ENCODE measurements at regions not wholly inside any gene's neighbourhood (a gene's known extent, or its start where the extent isn't known, plus 50 kb on each side); places are given as distances from the start of the nearest gene placed in this dataset.

DNA sequence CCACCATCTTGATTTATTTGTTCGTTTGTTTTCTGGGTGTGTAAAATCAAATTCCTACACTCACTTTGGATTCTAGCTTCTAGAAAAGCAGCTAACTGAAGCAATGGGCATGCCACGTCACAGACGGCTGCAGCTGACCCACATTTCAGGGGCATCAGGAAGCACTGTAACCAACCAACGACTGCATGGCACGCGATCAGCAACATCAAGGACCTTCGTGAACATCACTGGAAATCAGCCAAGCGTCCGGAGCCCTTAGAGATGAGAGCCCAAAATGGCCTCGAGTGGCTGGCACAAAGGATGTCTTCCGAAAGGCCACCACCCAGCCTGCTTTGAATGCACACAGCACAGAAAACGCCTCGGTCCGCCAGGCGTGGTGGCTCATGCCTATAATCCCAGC, 191.1 kb downstream of the OLFM1 start:
- H3K4me3 ChIP-seq: no peak overlapping the region
- WGBS, 2 donors (ENCODE audit: low coverage in 1 of 2): 67 to 79% methylated on average over 2 to 7 of the region's 15 CpGs
- H3K36me3 ChIP-seq: no peaks in the 10 kb centered on the region
- peaks cover 98% of the 10 kb centered on the region for H3K27me3 ChIP-seq
- no peak for ATAC-seq
- no peak for TF ChIP-seq POLR2A (IDR thresholded peaks at IDR 0.05)
- TF ChIP-seq, protein P1, sequence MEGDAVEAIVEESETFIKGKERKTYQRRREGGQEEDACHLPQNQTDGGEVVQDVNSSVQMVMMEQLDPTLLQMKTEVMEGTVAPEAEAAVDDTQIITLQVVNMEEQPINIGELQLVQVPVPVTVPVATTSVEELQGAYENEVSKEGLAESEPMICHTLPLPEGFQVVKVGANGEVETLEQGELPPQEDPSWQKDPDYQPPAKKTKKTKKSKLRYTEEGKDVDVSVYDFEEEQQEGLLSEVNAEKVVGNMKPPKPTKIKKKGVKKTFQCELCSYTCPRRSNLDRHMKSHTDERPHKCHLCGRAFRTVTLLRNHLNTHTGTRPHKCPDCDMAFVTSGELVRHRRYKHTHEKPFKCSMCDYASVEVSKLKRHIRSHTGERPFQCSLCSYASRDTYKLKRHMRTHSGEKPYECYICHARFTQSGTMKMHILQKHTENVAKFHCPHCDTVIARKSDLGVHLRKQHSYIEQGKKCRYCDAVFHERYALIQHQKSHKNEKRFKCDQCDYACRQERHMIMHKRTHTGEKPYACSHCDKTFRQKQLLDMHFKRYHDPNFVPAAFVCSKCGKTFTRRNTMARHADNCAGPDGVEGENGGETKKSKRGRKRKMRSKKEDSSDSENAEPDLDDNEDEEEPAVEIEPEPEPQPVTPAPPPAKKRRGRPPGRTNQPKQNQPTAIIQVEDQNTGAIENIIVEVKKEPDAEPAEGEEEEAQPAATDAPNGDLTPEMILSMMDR (IDR thresholded peaks at IDR 0.05): no peak
- TF ChIP-seq POLR2AphosphoS5 (IDR thresholded peaks at IDR 0.05): no peak
- TF ChIP-seq EP300 (IDR thresholded peaks at IDR 0.05): no peak
- no peaks in the 10 kb centered on the region for H3K9me3 ChIP-seq
- no peak overlapping the region for H3K27ac ChIP-seq
- H3K4me1 ChIP-seq: peaks cover 0 to 27% (median 3%) of the 10 kb centered on the region in 3 donors

DNA sequence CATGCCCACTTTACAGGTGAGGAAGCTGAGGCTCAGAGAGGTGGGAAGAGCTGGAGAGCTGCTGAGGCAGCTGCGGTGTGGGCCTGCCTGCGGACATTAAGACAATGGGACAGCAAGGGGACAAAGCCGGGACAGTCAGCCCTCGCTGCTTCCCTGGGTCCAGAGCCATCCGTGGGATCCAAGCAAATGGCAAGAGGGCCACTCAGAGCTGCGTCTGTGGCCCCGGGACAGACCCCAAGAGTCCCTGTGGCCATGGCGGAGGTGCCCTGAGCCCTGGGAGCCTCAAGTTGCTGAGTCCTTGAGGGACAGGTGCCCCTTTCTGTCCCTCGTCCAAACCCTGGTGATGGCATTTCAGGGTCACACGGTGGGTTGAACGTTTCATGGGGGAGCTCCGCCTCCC, 191.9 kb downstream of the OLFM1 start:
- H3K9me3 ChIP-seq: no peaks in the 10 kb centered on the region
- no peak overlapping the region for H3K27ac ChIP-seq
- H3K4me1 ChIP-seq: peaks cover 0 to 29% (median 3%) of the 10 kb centered on the region in 3 donors
- no peak overlapping the region for H3K4me3 ChIP-seq
- H3K36me3 ChIP-seq: no peaks in the 10 kb centered on the region
- peaks cover 92% of the 10 kb centered on the region for H3K27me3 ChIP-seq
- no peak for ATAC-seq
- TF ChIP-seq POLR2A (IDR thresholded peaks at IDR 0.05) (no peak), POLR2AphosphoS5 (IDR thresholded peaks at IDR 0.05) (no peak), EP300 (IDR thresholded peaks at IDR 0.05) (no peak)
- TF ChIP-seq, protein P1 (IDR thresholded peaks at IDR 0.05): no peak
- WGBS, 2 donors (ENCODE audit: low coverage in 1 of 2): 83% methylated on average over 1 of the region's 12 CpGs; no CpG with 5 or more reads in 1 of the 2 donors

DNA sequence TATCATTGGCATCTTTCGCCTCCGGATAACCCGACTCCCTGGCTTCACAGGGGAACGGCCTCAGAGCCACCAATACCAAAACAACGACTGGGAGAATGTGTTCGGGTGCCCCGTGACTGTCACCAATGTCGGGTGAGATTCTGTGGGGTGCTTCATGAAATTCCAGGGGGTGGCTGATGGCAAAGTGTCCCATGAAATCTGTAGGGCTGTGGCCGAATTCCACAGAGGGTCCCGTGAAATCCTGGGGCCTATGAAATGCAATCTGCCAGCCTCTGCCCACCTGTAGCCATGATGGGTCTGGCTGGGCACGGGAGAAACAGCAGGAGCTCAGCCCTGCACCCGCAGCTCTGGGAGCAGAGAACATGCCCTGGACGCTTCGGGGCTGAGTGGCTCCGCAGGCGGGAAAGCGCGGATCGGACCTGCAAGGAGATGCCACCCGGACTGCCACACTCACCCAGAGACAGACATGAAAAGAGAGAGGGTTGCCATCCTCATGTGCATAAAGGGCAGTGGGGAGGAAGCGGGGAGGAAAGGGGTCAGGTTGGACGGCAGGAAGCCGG, 192.4 kb downstream of the OLFM1 start:
- Histone ChIP-seq H3K27me3 (peaks cover 92% of the 10 kb centered on the region), H3K4me1 (peaks cover 0 to 29% (median 3%) of the 10 kb centered on the region in 3 donors), H3K36me3 (no peaks in the 10 kb centered on the region), H3K27ac (no peak overlapping the region), H3K9me3 (no peaks in the 10 kb centered on the region), H3K4me3 (no peak overlapping the region)
- TF ChIP-seq POLR2AphosphoS5 (IDR thresholded peaks at IDR 0.05) (no peak), EP300 (IDR thresholded peaks at IDR 0.05) (no peak), POLR2A (IDR thresholded peaks at IDR 0.05) (no peak)
- TF ChIP-seq, protein P1 (IDR thresholded peaks at IDR 0.05): no peak
- WGBS, 2 donors (ENCODE audit: low coverage in 1 of 2): 61% methylated on average over 4 of the region's 23 CpGs; no CpG with 5 or more reads in 1 of the 2 donors
- no peak for ATAC-seq

DNA sequence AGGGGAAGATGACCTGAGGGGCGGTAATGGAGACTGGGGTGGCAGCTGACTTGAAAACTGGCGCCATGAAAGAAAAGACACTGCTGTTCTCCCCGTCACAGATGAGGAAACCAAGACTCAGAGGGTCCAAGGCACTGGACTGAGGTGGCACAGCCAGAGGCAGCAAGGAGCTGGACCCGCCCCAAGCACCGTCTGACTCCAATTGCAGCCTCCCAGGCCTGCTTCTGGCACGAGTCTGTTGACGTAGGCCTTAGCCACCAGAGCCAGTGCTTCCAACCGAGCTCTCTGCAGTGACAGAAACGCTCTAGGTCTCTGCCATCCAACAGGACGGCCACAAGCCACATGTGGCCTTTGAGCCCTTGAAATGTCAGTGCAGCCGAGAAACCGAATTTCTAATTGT, 193.2 kb downstream of the OLFM1 start:
- ATAC-seq: no peak
- TF ChIP-seq POLR2A (IDR thresholded peaks at IDR 0.05): no peak
- no peak for TF ChIP-seq POLR2AphosphoS5 (IDR thresholded peaks at IDR 0.05)
- TF ChIP-seq, protein P1 (IDR thresholded peaks at IDR 0.05): no peak
- TF ChIP-seq EP300 (IDR thresholded peaks at IDR 0.05): no peak
- Histone ChIP-seq H3K4me1 (peaks cover 0 to 29% (median 3%) of the 10 kb centered on the region in 3 donors), H3K27ac (no peak overlapping the region), H3K27me3 (peaks cover 84% of the 10 kb centered on the region), H3K4me3 (no peak overlapping the region), H3K9me3 (no peaks in the 10 kb centered on the region), H3K36me3 (no peaks in the 10 kb centered on the region)
- 75% methylated on average over 7 of the region's 12 CpGs; no CpG with 5 or more reads in 1 of the 2 donors for WGBS, 2 donors (ENCODE audit: low coverage in 1 of 2)

DNA sequence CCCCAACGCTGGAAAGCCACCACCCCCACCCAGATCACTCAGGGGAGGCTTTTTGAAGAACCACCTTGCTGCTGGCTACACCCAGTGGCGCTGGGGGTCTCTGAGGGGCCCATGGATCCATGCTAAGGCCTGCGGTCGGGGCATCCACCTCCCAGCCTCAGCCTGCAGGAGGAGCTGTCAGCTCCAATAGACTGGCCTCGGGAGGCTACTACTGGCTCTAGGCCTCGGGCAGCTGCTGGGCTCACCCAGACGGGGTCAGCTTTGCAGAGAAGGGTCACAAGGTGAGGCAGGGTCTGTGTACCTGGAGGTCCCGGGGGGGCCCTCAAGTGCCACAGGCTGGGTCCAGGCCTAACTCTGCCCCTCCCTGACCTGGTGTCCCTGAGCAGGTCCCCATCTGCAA, 193.7 kb downstream of the OLFM1 start:
- WGBS, 2 donors (ENCODE audit: low coverage in 1 of 2): no CpG with 5 or more reads among the region's 8 CpGs
- peaks cover 79% of the 10 kb centered on the region for H3K27me3 ChIP-seq
- H3K36me3 ChIP-seq: no peaks in the 10 kb centered on the region
- TF ChIP-seq EP300 (IDR thresholded peaks at IDR 0.05) (no peak), POLR2AphosphoS5 (IDR thresholded peaks at IDR 0.05) (no peak), POLR2A (IDR thresholded peaks at IDR 0.05) (no peak)
- TF ChIP-seq, protein P1 (IDR thresholded peaks at IDR 0.05): no peak
- H3K4me1 ChIP-seq: peaks cover 0 to 29% (median 3%) of the 10 kb centered on the region in 3 donors
- no peak for ATAC-seq
- no peak overlapping the region for H3K27ac ChIP-seq
- H3K4me3 ChIP-seq: no peak overlapping the region
- H3K9me3 ChIP-seq: no peaks in the 10 kb centered on the region
